ENCODE measurements at regions not wholly inside any gene's neighbourhood (a gene's known extent, or its start where the extent isn't known, plus 50 kb on each side); places are given as distances from the start of the nearest gene placed in this dataset.

DNA sequence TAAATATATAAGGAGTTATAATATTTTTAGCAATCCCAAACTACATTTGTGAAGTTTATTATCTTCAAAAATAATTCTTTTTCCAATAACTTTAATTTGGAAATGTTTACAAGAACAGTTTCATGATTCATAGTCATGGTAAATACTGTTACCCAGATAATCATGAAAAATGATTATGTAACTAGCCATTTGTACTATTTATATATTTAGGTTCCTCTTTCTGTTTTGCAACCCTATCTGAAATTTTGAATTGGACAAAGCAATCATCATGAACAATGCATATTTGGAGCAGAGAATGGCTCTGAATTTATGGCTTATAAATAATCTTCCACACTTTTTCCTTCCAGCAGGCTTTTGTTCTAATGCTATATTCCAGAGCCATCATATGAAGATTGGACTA lies 499.7 kb downstream of the SLCO4C1 start:
- no peak overlapping the region for H3K4me3 ChIP-seq (ENCODE audit: extremely low read depth in 1 of 4, insufficient read depth in 2 of 4, low read depth in 3 of 4, low read length in 4 of 4)
- no peak overlapping the region for H2BK15ac ChIP-seq (ENCODE audit: low read length)
- H3K4me2 ChIP-seq (ENCODE audit: insufficient read depth in 1 of 2, low read depth in 2 of 2, low read length in 2 of 2) = no peak overlapping the region
- no peak overlapping the region for H2AFZ ChIP-seq (ENCODE audit: low read length)
- FAIRE-seq (no peak), DNase-seq (ENCODE audit: low read depth in 1 of 2, low spot score in 2 of 2) (no peak)
- no peaks in the 10 kb centered on the region for H3K79me2 ChIP-seq (ENCODE audit: control insufficient read depth in 1 of 2, insufficient read depth in 2 of 2, low read length in 2 of 2)
- H3K27me3 ChIP-seq (replicated peaks in 1 of 4; ENCODE audit: control insufficient read depth in 3 of 4, extremely low read depth in 1 of 4, insufficient read depth in 3 of 4, low read length in 3 of 4) = no peaks in the 10 kb centered on the region
- H4K20me1 ChIP-seq (replicated peaks in 1 of 2; ENCODE audit: control insufficient read depth in 1 of 2, insufficient read depth in 2 of 2, low read length in 2 of 2) = no peaks in the 10 kb centered on the region
- H3K14ac ChIP-seq (ENCODE audit: insufficient read length) = no peak overlapping the region
- no peaks in the 10 kb centered on the region for H3K4me1 ChIP-seq (replicated peaks in 1 of 4; ENCODE audit: control insufficient read depth in 3 of 4, insufficient read depth in 4 of 4, low read length in 3 of 4)
- H4K91ac ChIP-seq (replicated peaks; ENCODE audit: insufficient read length, low read length) = no peak overlapping the region
- no peak overlapping the region for H3K4ac ChIP-seq (replicated peaks; ENCODE audit: insufficient read length, low read depth, low read length)
- H2BK120ac ChIP-seq (replicated peaks; ENCODE audit: low read depth, low read length) = no peak overlapping the region
- no peaks in the 10 kb centered on the region for H3K9me3 ChIP-seq (ENCODE audit: insufficient read depth in 2 of 2, low read depth in 1 of 2, low read length in 1 of 2)
- no peak overlapping the region for H3K9ac ChIP-seq (replicated peaks in 1 of 4; ENCODE audit: extremely low read depth in 1 of 4, low read depth in 3 of 4, low read length in 3 of 4)
- no peaks in the 10 kb centered on the region for H3K36me3 ChIP-seq (ENCODE audit: control insufficient read depth in 2 of 4, insufficient read depth in 4 of 4, low read length in 3 of 4)
- H4K5ac ChIP-seq (ENCODE audit: insufficient read length, low read depth, low read length) = no peak overlapping the region
- H2BK12ac ChIP-seq (ENCODE audit: low read depth, low read length) = no peak overlapping the region
- H4K8ac ChIP-seq (ENCODE audit: extremely low read depth, insufficient read depth, low read length) = no peak overlapping the region
- H3K27ac ChIP-seq (ENCODE audit: low read depth, low read length) = no peak overlapping the region
- H2AK5ac ChIP-seq (ENCODE audit: low read depth, low read length) = no peak overlapping the region
- no peak overlapping the region for H3K23ac ChIP-seq (ENCODE audit: insufficient read length)
- ChIA-PET POLR2A (ENCODE audit: partially characterized antibody) (no interaction called here), CTCF (ENCODE audit: partially characterized antibody) (no interaction called here)
- no peak overlapping the region for H3K18ac ChIP-seq (ENCODE audit: extremely low read depth, low read length)
- H2BK20ac ChIP-seq (ENCODE audit: low read length) = no peak overlapping the region
- no peak overlapping the region for H3K56ac ChIP-seq (replicated peaks; ENCODE audit: insufficient read length, low read depth, low read length)
- H3K79me1 ChIP-seq (ENCODE audit: low read depth, low read length) = no peaks in the 10 kb centered on the region
- no peak overlapping the region for H2BK5ac ChIP-seq (ENCODE audit: low read depth, low read length)
- H3K23me2 ChIP-seq (ENCODE audit: low read depth, low read length) = no peaks in the 10 kb centered on the region; the same call in 1 of the 2 replicates
- TF ChIP-seq TBP (IDR thresholded peaks at IDR 0.05; ENCODE audit: low read depth, low read length) (no peak), CREB1 (IDR thresholded peaks at IDR 0.05) (no peak), TAF1 (IDR thresholded peaks at IDR 0.05; ENCODE audit: low read depth, low read length) (no peak), RXRA (IDR thresholded peaks at IDR 0.05; ENCODE audit: insufficient read depth, low read depth, low read length) (no peak), E2F6 (IDR thresholded peaks at IDR 0.05) (no peak), BACH1 (IDR thresholded peaks at IDR 0.05; ENCODE audit: low read length) (no peak), BCL11A (IDR thresholded peaks at IDR 0.05; ENCODE audit: low read depth in 2 of 2, low read length in 2 of 2) (no peak), SP2 (IDR thresholded peaks at IDR 0.05; ENCODE audit: low read length) (no peak), NANOG (IDR thresholded peaks at IDR 0.05; ENCODE audit: insufficient read depth, low read depth, low read length, poor library complexity, severe bottlenecking) (no peak), ASH2L (IDR thresholded peaks at IDR 0.05; ENCODE audit: low read length) (no peak), KDM5A (IDR thresholded peaks at IDR 0.05; ENCODE audit: low read length) (no peak)
- TF ChIP-seq, protein P1, sequence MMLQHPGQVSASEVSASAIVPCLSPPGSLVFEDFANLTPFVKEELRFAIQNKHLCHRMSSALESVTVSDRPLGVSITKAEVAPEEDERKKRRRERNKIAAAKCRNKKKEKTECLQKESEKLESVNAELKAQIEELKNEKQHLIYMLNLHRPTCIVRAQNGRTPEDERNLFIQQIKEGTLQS (IDR thresholded peaks at IDR 0.05; ENCODE audit: insufficient read depth, low read depth, low read length) = no peak
- TF ChIP-seq, protein P2, sequence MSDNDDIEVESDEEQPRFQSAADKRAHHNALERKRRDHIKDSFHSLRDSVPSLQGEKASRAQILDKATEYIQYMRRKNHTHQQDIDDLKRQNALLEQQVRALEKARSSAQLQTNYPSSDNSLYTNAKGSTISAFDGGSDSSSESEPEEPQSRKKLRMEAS (IDR thresholded peaks at IDR 0.05) = no peak
- TF ChIP-seq, protein P3, sequence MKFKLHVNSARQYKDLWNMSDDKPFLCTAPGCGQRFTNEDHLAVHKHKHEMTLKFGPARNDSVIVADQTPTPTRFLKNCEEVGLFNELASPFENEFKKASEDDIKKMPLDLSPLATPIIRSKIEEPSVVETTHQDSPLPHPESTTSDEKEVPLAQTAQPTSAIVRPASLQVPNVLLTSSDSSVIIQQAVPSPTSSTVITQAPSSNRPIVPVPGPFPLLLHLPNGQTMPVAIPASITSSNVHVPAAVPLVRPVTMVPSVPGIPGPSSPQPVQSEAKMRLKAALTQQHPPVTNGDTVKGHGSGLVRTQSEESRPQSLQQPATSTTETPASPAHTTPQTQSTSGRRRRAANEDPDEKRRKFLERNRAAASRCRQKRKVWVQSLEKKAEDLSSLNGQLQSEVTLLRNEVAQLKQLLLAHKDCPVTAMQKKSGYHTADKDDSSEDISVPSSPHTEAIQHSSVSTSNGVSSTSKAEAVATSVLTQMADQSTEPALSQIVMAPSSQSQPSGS (IDR thresholded peaks at IDR 0.05; ENCODE audit: low read length) = no peak

Data from H1 (cell line).